ENCODE measurements at regions not wholly inside any gene's neighbourhood (a gene's known extent, or its start where the extent isn't known, plus 50 kb on each side); places are given as distances from the start of the nearest gene placed in this dataset.

DNA sequence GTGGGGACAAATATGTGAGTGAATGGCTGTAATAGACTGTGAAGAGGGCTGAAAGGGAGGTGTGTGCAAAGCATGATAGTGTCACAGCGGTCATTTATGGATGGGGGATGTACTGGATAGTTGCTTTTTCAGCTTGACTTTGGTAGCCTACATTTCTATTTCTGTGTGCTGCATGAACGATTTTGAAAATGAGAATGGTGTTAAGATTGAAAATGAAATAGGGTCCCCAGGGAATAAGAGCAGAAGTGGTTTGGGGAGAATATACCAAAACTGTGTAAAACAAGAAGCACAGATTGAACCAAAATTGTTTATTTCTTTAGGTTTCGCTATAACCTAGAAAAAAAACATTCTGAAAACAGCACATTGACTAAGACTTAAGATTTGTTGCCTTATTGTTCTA is 58.8 kb upstream of the CLNK start:
- TF ChIP-seq CTCF (conservative IDR thresholded peaks at IDR 0.05; ENCODE audit: low read length) = no peak
- no peak for TF ChIP-seq EZH2phosphoT487 (IDR thresholded peaks at IDR 0.05; ENCODE audit: borderline replicate concordance, low read depth, low read length)
